ENCODE measurements at regions not wholly inside any gene's neighbourhood (a gene's known extent, or its start where the extent isn't known, plus 50 kb on each side); places are given as distances from the start of the nearest gene placed in this dataset.

DNA sequence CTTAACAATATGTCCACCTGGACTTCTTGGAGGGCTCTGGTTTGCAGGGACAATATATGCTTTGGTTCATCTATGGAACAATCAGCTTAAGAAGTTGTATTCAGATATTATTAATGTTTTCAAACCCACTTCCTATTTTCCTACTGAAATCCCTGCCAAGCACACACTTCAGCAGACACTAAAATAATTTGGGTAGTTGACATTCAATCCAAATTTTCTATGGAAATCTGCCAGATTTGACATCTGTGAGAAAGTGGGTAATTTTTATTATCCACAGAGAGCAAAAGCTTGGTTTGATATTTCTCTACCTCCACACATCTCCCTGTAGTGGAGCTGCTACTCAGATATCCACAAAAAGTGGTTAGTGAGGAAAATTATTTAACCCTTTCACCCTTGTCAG lies 378.8 kb upstream of the SOX5 start:
- Mint-ChIP-seq H3K27me3 (ENCODE audit: insufficient read depth, low read depth) (no peaks in the 10 kb centered on the region), H3K4me1 (no peaks in the 10 kb centered on the region), H3K36me3 (peaks cover 10% of the 10 kb centered on the region), H3K9me3 (no peaks in the 10 kb centered on the region), H3K27ac (no peak overlapping the region), H3K4me3 (no peak overlapping the region)
- H3K9me3 ChIP-seq (ENCODE audit: low read depth): no peaks in the 10 kb centered on the region
- H3K36me3 ChIP-seq: no peaks in the 10 kb centered on the region
- H3K27me3 ChIP-seq: no peaks in the 10 kb centered on the region
- H3K4me2 ChIP-seq: no peak overlapping the region
- H2AFZ ChIP-seq (replicated peaks): no peak overlapping the region
- H4K20me1 ChIP-seq (ENCODE audit: low read depth): no peaks in the 10 kb centered on the region
- H3K27ac ChIP-seq: no peak overlapping the region
- H3F3A ChIP-seq (ENCODE audit: low read depth): no peaks in the 10 kb centered on the region
- no peak for DNase-seq (ENCODE audit: low spot score)
- no peak overlapping the region for H3K4me3 ChIP-seq
- TF ChIP-seq EZH2phosphoT487 (IDR thresholded peaks at IDR 0.05) (no peak), EZH2 (IDR thresholded peaks at IDR 0.05) (no peak)
- TF ChIP-seq, protein P1, sequence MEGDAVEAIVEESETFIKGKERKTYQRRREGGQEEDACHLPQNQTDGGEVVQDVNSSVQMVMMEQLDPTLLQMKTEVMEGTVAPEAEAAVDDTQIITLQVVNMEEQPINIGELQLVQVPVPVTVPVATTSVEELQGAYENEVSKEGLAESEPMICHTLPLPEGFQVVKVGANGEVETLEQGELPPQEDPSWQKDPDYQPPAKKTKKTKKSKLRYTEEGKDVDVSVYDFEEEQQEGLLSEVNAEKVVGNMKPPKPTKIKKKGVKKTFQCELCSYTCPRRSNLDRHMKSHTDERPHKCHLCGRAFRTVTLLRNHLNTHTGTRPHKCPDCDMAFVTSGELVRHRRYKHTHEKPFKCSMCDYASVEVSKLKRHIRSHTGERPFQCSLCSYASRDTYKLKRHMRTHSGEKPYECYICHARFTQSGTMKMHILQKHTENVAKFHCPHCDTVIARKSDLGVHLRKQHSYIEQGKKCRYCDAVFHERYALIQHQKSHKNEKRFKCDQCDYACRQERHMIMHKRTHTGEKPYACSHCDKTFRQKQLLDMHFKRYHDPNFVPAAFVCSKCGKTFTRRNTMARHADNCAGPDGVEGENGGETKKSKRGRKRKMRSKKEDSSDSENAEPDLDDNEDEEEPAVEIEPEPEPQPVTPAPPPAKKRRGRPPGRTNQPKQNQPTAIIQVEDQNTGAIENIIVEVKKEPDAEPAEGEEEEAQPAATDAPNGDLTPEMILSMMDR (IDR thresholded peaks at IDR 0.05): no peak
- no peaks in the 10 kb centered on the region for H3K4me1 ChIP-seq
- H3K9ac ChIP-seq: no peak overlapping the region
- H3K79me2 ChIP-seq (ENCODE audit: low read depth): no peaks in the 10 kb centered on the region

GRCh38 chr12:24325331-24325730 lies 375.9 kb upstream of the SOX5 start:
- Histone ChIP-seq H3K27me3 (no peaks in the 10 kb centered on the region), H3K9me3 (ENCODE audit: low read depth) (no peaks in the 10 kb centered on the region), H2AFZ (replicated peaks) (no peak overlapping the region), H3K4me1 (no peaks in the 10 kb centered on the region), H3K27ac (no peak overlapping the region), H3K79me2 (ENCODE audit: low read depth) (no peaks in the 10 kb centered on the region), H3K9ac (no peak overlapping the region), H3F3A (ENCODE audit: low read depth) (no peaks in the 10 kb centered on the region), H3K36me3 (no peaks in the 10 kb centered on the region), H3K4me3 (no peak overlapping the region), H4K20me1 (ENCODE audit: low read depth) (no peaks in the 10 kb centered on the region), H3K4me2 (no peak overlapping the region)
- Mint-ChIP-seq H3K9me3 (peaks cover 2% of the 10 kb centered on the region), H3K27ac (no peak overlapping the region), H3K4me1 (no peaks in the 10 kb centered on the region), H3K4me3 (no peak overlapping the region), H3K27me3 (ENCODE audit: insufficient read depth, low read depth) (no peaks in the 10 kb centered on the region), H3K36me3 (peaks cover 7% of the 10 kb centered on the region)
- DNase-seq (ENCODE audit: low spot score): no peak
- no peak for TF ChIP-seq EZH2 (IDR thresholded peaks at IDR 0.05)
- no peak for TF ChIP-seq EZH2phosphoT487 (IDR thresholded peaks at IDR 0.05)
- TF ChIP-seq, protein P1 (IDR thresholded peaks at IDR 0.05): no peak

DNA sequence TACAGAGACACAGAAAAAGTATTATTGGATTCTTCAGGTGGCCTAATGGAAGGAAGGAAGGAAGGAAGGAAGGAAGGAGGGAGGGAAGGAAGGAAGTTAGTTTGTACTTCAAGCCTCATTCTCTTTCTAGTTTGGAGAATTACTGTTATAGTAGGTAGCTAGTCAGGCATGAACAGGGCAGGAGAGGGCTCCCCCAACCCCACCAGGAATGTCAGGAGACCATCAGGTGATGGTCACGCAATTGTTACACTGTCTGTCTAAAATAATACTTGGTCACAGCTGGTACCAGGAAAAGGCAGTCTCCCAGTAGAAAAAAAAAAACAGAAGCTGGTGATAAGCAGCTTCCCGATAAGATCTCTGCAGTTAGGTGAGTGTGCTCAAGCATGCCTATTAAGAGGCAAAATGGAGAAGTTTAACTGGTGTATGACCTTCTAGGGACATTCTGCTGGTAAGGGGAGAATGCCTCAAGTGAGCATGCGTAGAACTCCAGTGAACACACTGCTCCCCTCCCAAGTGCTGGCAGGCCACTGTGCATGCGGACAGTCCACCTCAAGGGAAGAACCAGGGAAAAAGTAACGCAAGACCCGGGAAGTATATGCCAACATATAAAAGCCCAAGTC lies 358.4 kb upstream of the SOX5 start:
- peaks cover 12% of the 10 kb centered on the region for H3K4me1 ChIP-seq
- H3K36me3 ChIP-seq: no peaks in the 10 kb centered on the region
- H3K9ac ChIP-seq: no peak overlapping the region
- Mint-ChIP-seq H3K4me3 (no peak overlapping the region), H3K9me3 (no peaks in the 10 kb centered on the region), H3K27me3 (ENCODE audit: insufficient read depth, low read depth) (no peaks in the 10 kb centered on the region), H3K4me1 (no peaks in the 10 kb centered on the region), H3K27ac (no peak overlapping the region), H3K36me3 (peaks cover 7% of the 10 kb centered on the region)
- H3K27me3 ChIP-seq: no peaks in the 10 kb centered on the region
- H3K4me2 ChIP-seq: no peak overlapping the region
- no peak overlapping the region for H2AFZ ChIP-seq (replicated peaks)
- no peak overlapping the region for H3K4me3 ChIP-seq
- no peaks in the 10 kb centered on the region for H3K79me2 ChIP-seq (ENCODE audit: low read depth)
- H3F3A ChIP-seq (ENCODE audit: low read depth): no peaks in the 10 kb centered on the region
- no peaks in the 10 kb centered on the region for H4K20me1 ChIP-seq (ENCODE audit: low read depth)
- H3K27ac ChIP-seq: no peak overlapping the region
- no peaks in the 10 kb centered on the region for H3K9me3 ChIP-seq (ENCODE audit: low read depth)
- TF ChIP-seq EZH2 (IDR thresholded peaks at IDR 0.05): no peak
- TF ChIP-seq EZH2phosphoT487 (IDR thresholded peaks at IDR 0.05): no peak
- TF ChIP-seq, protein P1 (IDR thresholded peaks at IDR 0.05): no peak
- DNase-seq (ENCODE audit: low spot score): no peak

Data from neural progenitor cell (in vitro differentiated cells).